Globus pallidus (tissue), 1 donor: ENCODE measurements at regions not wholly inside any gene's neighbourhood (a gene's known extent, or its start where the extent isn't known, plus 50 kb on each side); places are given as distances from the start of the nearest gene placed in this dataset.

Experiments used
- DNase-seq: peaks from one replicate; pipeline ENCODE4 v3.0.0-alpha.2; 2015; ENCODE audit warnings: low spot score

GRCh38 chr2:239905884-239906654, 119.1 kb downstream of the NDUFA10 start:
- DNase-seq, result no peak

- DNase-seq, result no peak
Measured at GRCh38 chr2:239905306-239905705, 119.8 kb downstream of the NDUFA10 start.

GRCh38 chr2:239904496-239904895, 120.6 kb downstream of the NDUFA10 start:
- DNase-seq, result no peak

- no peak for DNase-seq
Measured at GRCh38 chr2:239903803-239904202, 121.3 kb downstream of the NDUFA10 start.

GRCh38 chr2:239903210-239903609, 121.9 kb downstream of the NDUFA10 start:
- DNase-seq, result no peak

GRCh38 chr2:239902749-239903201, 122.4 kb downstream of the NDUFA10 start:
- no peak for DNase-seq

- no peak for DNase-seq
Measured at GRCh38 chr2:239898292-239898925, 126.7 kb downstream of the NDUFA10 start.

GRCh38 chr2:239897596-239898235, 127.4 kb downstream of the NDUFA10 start:
- no peak for DNase-seq

GRCh38 chr2:239896075-239896474, 129.1 kb downstream of the NDUFA10 start:
- no peak for DNase-seq

GRCh38 chr2:239895669-239896068, 129.5 kb downstream of the NDUFA10 start:
- peak; percentile 44 for DNase-seq

- DNase-seq, result no peak
Measured at GRCh38 chr2:239895116-239895515, 130.0 kb downstream of the NDUFA10 start.

GRCh38 chr2:239894276-239894675, 130.9 kb downstream of the NDUFA10 start:
- DNase-seq, result no peak

GRCh38 chr2:239893236-239893515, 132.0 kb downstream of the NDUFA10 start:
- no peak for DNase-seq

- DNase-seq, result no peak
Measured at GRCh38 chr2:239892441-239893235, 132.5 kb downstream of the NDUFA10 start.

- no peak for DNase-seq
Measured at GRCh38 chr2:239891698-239892097, 133.4 kb downstream of the NDUFA10 start.

- DNase-seq, result no peak
Measured at GRCh38 chr2:239890206-239890746, 134.9 kb downstream of the NDUFA10 start.

- peak; percentile 33 for DNase-seq
Measured at GRCh38 chr2:239889641-239890121, 135.5 kb downstream of the NDUFA10 start.

- DNase-seq, result no peak
Measured at GRCh38 chr2:239887604-239888003, 137.5 kb downstream of the NDUFA10 start.

- DNase-seq, result no peak
Measured at GRCh38 chr2:239886781-239887180, 138.4 kb downstream of the NDUFA10 start.

- DNase-seq, result no peak
Measured at GRCh38 chr2:239884875-239885274, 140.3 kb downstream of the NDUFA10 start.

- DNase-seq, result no peak
Measured at GRCh38 chr2:239884051-239884405, 141.1 kb downstream of the NDUFA10 start.
